Sigmoid colon (tissue), 5 donors: ENCODE measurements at regions not wholly inside any gene's neighbourhood (a gene's known extent, or its start where the extent isn't known, plus 50 kb on each side); places are given as distances from the start of the nearest gene placed in this dataset.

Experiments used
- DNase-seq: peaks from one replicate; pipeline ENCODE4 v3.0.0-alpha.2; 2019
- H3K27ac ChIP-seq, 4 donors: fragments of 200-600 bp; sonication (generic); one replicate each; pipeline ENCODE4 v1.5.1; 2016 to 2019; ENCODE audit warnings: mild to moderate bottlenecking in 1 of 4
- H3K27me3 ChIP-seq, 3 donors: fragments of 200-600 bp; sonication (generic); one replicate each; pipeline ENCODE4 v1.5.1; 2019; ENCODE audit warnings: mild to moderate bottlenecking in 1 of 3
- H3K36me3 ChIP-seq, 4 donors: fragments of 200-600 bp; sonication (generic); one replicate each; pipeline ENCODE4 v1.5.1; 2016 to 2019
- H3K4me1 ChIP-seq, 4 donors: fragments of 200-600 bp; sonication (generic); one replicate each; pipeline ENCODE4 v1.5.1; 2017 to 2019
- H3K4me3 ChIP-seq, 4 donors: fragments of 200-600 bp; sonication (generic); one replicate each; pipeline ENCODE4 v1.5.1; 2017 to 2019; ENCODE audit warnings: mild to moderate bottlenecking in 2 of 4, moderate library complexity in 1 of 4
- H3K9me3 ChIP-seq, 4 donors: fragments of 200-600 bp in 3 of 4; sonication (generic) in 3 of 4; one replicate each; pipeline versions ENCODE4 v1.5.1 to v1.6.1; 2013 to 2019
- EP300 ChIP-seq, 4 donors: sonication (generic); formaldehyde crosslinking; IDR thresholded peaks; one replicate each; pipeline ENCODE4 v1.6.1; 2017; ENCODE audit warnings: antibody characterized with exemption in 4 of 4
- POLR2A ChIP-seq, 2 donors: fragments of 450-650 bp; IDR thresholded peaks; one replicate each; pipeline ENCODE4 v1.6.1; 2016; ENCODE audit warnings: antibody characterized with exemption in 2 of 2, mild to moderate bottlenecking in 2 of 2, moderate library complexity in 2 of 2
- POLR2AphosphoS5 ChIP-seq, 4 donors: sonication (generic); formaldehyde crosslinking; IDR thresholded peaks; one replicate each; pipeline ENCODE4 v1.6.1; 2017; ENCODE audit warnings: antibody characterized with exemption in 4 of 4
- intact Hi-C: fragments of 100-400 bp; cut with DNase I; formaldehyde crosslinking; loops from one replicate; pipeline ENCODE4 v1.15.1; 2023
- small RNA-seq, 3 donors: library from RNA; depleted of rRNA; stranded (forward); fragments of <200 nt; gene quantifications; one replicate each; pipeline ENCODE3, GENCODE V24; 2016
- TF ChIP-seq, protein P1 (sequence below), 4 experiments: fragments of 450-650 bp in 3 of 4; fragments of 200-600 bp in 1 of 4; IDR thresholded peaks; one replicate each; pipeline ENCODE4 v1.5.1; 2016 to 2019; ENCODE audit warnings: antibody characterized with exemption in 4 of 4, mild to moderate bottlenecking in 3 of 4, moderate library complexity in 2 of 4
- donor health status: healthy.

DNA sequence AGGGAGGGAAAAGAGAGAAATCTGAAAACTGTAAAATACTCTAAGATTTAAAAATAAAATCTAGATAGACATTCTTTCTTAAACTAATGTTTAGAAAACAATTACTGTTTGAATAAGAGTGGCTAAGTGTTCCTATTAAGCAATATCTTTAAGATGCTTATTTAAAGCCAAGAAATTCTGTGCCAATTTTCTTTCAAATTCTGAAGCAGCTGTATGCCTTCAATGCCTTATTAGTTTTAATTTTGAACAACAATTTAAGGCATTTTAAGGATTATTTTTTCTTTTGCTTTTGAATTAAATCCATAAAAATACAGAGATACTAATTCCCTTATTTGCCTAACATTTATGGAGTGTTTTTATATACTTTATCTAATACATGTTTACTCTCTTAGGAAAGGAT is 50.3 kb upstream of the KITLG start:
- no peaks in the 10 kb centered on the region for H3K36me3 ChIP-seq
- no peaks in the 10 kb centered on the region for H3K9me3 ChIP-seq
- no peak overlapping the region for H3K4me3 ChIP-seq
- intact Hi-C loops = no loop called here
- no peaks in the 10 kb centered on the region for H3K27me3 ChIP-seq
- DNase-seq = no peak
- peaks cover 0 to 13% (median 6%) of the 10 kb centered on the region in 4 donors for H3K4me1 ChIP-seq
- TF ChIP-seq POLR2AphosphoS5 (IDR thresholded peaks at IDR 0.05) (no peak), POLR2A (IDR thresholded peaks at IDR 0.05) (no peak), EP300 (IDR thresholded peaks at IDR 0.05) (no peak)
- TF ChIP-seq, protein P1, sequence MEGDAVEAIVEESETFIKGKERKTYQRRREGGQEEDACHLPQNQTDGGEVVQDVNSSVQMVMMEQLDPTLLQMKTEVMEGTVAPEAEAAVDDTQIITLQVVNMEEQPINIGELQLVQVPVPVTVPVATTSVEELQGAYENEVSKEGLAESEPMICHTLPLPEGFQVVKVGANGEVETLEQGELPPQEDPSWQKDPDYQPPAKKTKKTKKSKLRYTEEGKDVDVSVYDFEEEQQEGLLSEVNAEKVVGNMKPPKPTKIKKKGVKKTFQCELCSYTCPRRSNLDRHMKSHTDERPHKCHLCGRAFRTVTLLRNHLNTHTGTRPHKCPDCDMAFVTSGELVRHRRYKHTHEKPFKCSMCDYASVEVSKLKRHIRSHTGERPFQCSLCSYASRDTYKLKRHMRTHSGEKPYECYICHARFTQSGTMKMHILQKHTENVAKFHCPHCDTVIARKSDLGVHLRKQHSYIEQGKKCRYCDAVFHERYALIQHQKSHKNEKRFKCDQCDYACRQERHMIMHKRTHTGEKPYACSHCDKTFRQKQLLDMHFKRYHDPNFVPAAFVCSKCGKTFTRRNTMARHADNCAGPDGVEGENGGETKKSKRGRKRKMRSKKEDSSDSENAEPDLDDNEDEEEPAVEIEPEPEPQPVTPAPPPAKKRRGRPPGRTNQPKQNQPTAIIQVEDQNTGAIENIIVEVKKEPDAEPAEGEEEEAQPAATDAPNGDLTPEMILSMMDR (IDR thresholded peaks at IDR 0.05) = no peak
- peak overlapping the region in 1 of 4 donors; percentile 35 for H3K27ac ChIP-seq

Small RNAs in the stretch of these regions (small RNA-seq; reads per million reads assigned to genes)
- 0 reads per million in 3 donors for gene RNU7-120P
